GM18520 (cell line): ENCODE measurements at regions not wholly inside any gene's neighbourhood (a gene's known extent, or its start where the extent isn't known, plus 50 kb on each side); places are given as distances from the start of the nearest gene placed in this dataset.
A peak's percentile ranks its signal among the peaks of the same experiment; 100 is the strongest.
"Not testable (repeated sequence)": the region's sequence is repeated elsewhere in the genome, so short reads cannot be mapped to it uniquely, and the experiment has no call there.

Experiments
- ATAC-seq: cut with Tn5 transposase; IDR thresholded peaks from one replicate; pipeline ENCODE4 v1.9.1; 2021; ENCODE audit not compliant: unreplicated experiment

DNA sequence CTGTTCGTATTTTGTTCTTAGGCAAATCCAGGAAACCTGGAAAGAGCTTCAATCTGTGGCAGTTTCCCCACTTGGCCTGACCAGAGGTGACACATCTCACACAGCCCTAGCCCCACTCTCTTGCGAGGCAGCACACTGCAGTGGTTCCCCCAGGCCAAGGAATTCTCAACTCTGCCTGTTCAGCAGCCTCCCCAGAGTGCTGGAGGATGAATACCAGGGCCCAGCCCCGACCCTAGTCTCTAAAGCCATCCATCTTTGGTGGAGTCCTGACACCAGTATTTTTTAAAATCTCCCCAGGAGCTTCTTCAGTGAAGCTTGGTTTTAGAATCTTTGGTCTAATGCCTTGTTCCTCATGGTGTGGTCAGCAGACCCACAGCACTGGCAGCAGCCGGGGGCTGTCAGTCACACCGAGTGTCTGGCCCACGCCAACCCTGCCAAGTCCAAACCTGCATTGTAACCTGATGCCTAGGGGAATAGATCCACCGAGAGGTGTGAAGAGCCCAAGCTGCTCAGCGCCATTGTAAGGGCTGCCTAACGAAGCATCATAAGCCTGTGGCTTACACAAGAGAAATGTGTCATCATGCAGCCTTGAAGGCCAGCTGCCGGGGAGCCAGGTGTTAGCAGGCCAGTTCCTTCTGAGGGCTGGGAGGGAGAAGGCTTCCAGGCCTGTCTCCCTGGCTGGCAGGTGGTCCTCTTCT is 428.7 kb upstream of the ID2 start:
- ATAC-seq: peak; percentile 93

GRCh38 chr2:8253781-8254180 is 428.1 kb upstream of the ID2 start:
- no peak for ATAC-seq

GRCh38 chr2:8254214-8254613 is 427.6 kb upstream of the ID2 start:
- ATAC-seq: not testable (repeated sequence)

DNA sequence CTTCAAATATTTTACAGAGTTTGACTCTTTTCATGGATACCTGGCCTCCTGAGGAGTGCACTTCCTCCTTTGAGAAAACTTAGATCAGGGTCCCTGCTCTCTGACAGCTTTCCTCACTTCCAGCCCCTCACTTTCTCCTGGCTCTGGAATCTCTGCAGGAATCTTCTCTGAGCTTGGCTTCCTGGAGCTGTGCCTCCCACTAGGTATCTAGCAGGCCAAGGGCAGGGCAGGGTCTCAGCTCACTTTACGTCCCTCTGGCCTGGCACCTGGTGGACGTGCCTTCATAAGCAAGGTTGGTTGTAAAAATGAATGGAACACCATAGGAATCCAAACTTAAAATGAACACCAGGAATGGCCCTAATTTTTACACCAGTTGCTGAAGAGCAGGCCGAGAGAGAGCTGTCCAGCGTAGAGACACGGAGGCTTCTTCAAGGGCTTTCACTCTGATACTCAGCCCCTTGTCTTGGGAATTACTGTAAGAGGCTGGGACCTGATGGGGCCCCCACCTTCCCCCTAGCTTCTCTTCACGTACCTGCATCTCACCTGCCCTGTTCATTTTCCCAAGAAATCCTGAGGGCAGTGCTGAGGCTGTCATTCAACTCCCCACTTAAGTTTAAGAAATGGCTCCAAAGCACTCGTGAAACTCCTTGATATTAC is 426.9 kb upstream of the ID2 start:
- no peak for ATAC-seq

GRCh38 chr2:8255448-8255800 is 426.4 kb upstream of the ID2 start:
- ATAC-seq: no peak

DNA sequence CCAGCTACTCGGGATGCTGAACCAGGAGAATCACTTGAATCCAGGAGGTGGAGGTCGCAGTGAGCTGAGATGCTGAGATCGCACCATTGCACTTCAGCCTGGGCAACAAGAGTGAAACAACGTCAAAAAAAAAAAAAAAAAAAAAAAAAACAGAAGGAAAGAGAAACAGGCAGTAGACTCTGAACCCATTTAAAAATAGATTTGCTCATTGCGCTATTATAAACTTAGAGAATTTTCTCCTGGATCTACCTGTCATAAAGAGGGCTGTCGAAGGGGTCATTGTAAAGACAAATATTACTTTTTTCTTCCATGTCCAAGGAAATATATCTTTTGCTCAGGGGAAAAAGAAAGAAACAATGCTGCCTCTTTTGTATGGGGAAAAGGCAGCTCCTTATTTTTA is 425.0 kb upstream of the ID2 start:
- no peak for ATAC-seq

GRCh38 chr2:8257502-8257901 is 424.4 kb upstream of the ID2 start:
- no peak for ATAC-seq

DNA sequence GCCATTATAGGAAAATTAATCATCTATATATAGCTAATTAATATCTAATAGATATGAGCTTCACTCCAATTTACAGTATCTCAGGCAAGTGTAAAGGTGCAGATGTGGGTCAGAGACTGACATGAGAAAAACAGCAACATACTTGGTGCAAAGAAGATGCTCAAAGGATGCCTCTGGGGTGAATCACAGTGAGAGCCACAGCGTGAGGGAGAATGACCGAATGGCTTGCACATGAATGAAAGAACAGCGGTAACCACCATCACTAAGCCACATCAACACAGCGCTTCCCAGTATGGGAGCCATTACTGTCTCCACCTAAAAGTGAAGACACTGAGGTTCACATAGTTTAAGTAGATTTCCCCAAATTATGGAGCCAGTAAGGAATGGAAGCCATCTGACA is 423.4 kb upstream of the ID2 start:
- ATAC-seq: no peak

- no peak for ATAC-seq
Observed at GRCh38 chr2:8259106-8259840, 422.6 kb upstream of the ID2 start.

GRCh38 chr2:8259841-8260178 is 422.0 kb upstream of the ID2 start:
- ATAC-seq: no peak

- ATAC-seq: no peak
Observed at GRCh38 chr2:8260213-8260612, 421.6 kb upstream of the ID2 start.

GRCh38 chr2:8263901-8264300 is 418.0 kb upstream of the ID2 start:
- no peak for ATAC-seq

- no peak for ATAC-seq
Observed at GRCh38 chr2:8264981-8265380, 416.9 kb upstream of the ID2 start.

DNA sequence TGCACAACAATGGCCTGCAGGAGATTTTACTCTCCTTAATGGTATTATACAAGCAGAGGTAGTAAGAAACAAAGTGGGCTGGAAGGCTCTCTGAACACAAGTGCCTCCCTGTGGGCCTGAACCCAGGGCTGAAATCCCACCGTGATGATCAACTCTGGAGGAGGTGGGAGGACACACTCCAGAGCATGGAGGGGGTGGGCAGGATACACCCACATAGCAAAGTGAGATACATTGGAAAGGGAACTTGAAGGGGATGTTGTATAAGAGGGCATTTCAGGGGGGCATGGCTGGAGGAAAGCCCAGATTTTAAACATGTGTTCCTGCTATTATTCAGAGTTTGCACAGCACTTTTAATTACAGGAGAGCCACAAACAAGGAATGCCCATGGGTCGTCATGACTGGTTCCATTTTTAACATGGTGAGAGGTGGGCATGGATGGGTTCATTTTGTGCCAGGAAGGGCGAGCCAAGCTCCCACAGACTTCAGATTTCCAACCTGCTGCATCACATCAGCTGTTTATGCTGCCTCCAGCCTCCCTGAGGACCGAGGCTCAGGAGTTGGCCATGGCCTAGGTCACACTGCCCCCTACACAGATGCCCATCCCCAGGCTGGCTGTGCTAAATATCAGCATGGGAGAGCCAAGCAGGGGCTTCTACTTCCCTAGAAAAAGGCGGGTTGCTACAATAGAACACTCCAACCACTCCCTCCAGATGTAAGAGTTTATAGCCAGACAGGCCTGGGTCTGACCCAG is 416.2 kb upstream of the ID2 start:
- ATAC-seq: no peak

DNA sequence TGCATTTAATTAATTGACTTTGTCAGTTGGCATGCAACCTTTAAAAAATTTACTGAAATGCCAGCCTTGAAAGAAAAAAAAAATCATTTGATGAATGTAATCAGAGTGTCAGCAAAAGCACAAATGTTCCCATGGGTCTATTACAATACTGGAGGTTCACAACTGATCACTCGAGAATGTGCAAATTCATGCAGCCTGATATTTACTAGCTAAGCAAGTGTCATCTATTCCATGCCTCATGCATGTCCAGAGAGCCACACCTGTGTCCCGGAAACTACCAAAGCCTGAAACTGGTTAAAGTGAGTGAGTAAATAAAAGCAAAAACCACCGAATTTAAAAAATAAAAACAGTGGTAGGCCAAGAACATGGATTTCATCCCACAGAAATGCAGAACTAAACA is 415.3 kb upstream of the ID2 start:
- ATAC-seq: no peak

DNA sequence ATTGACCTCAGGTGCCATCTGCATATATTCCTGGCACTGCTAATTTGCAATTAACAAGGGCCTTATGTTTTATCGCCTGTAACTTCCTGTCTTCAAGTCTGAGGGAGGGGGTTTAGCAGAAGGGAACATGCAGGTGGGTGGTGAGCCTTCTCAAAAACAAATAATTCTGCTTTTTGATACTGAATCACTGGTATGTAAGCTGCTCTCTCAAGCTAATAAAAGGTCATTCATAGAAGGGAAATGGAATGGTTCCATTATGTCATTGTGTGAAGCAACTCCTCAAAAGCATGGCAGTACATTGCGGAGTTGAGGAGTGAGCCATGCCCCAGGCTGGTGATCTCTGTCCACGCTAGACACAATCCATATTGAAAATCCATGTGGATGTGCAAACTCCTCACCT is 414.8 kb upstream of the ID2 start:
- ATAC-seq: no peak

DNA sequence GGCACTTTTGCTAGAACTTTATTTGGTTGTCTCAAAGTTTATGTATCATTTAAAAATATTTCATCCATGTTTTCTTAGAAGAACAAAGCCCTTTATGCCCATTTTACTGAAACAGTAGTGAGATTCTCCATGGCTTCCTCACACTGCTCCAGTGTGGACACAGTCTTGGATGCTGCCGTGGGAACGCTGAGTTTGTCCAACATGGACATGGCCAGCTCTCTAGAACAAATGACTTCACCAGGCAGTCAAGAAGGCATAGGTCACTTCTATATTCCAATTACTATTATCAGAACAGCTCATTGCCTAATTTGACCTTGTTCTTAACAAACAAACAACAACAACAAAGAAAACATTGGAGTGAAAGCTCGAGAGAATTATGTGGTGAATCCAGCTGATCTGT is 414.1 kb upstream of the ID2 start:
- ATAC-seq: no peak

GRCh38 chr2:8268172-8268783 is 413.6 kb upstream of the ID2 start:
- no peak for ATAC-seq

DNA sequence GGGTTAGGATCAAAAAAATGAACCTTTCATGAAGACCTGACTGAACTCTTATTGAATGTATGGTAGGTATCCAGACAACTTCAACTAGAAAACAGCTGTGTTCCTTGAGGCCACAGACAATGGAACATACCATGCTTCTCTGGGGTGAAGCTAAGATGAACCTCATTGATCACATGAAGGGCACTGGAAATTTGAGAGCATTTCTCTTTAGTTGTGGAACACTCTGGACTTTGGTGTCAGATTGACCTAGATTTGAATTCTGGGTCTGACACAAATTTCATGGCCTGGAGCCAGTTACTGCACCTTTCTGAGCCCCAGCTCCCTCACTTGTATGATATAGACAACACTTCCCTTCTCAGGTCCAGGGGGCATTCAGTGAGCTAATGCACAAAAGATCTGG is 411.2 kb upstream of the ID2 start:
- ATAC-seq: no peak

- no peak for ATAC-seq
Observed at GRCh38 chr2:8271461-8271860, 410.4 kb upstream of the ID2 start.

GRCh38 chr2:8276026-8276425 is 405.8 kb upstream of the ID2 start:
- no peak for ATAC-seq
